ENCODE measurements at regions not wholly inside any gene's neighbourhood (a gene's known extent, or its start where the extent isn't known, plus 50 kb on each side); places are given as distances from the start of the nearest gene placed in this dataset.
A peak's percentile ranks its signal among the peaks of the same experiment; 100 is the strongest.

- POLR2A ChIA-PET: no interaction called here
- Histone ChIP-seq H3K4me3 (no peak overlapping the region), H3K9me3 (no peaks in the 10 kb centered on the region), H3K4me2 (peak overlapping the region; percentile 39; the same call in 1 of the 3 replicates), H3K4me1 (peaks cover 6% of the 10 kb centered on the region; the same call in 1 of the 3 replicates), H3K27ac (peak overlapping the region in 1 of 2 experiments; percentile 64; a peak in 3 of 6 replicates)
- TF ChIP-seq PHF8 (IDR thresholded peaks at IDR 0.05; ENCODE audit: borderline replicate concordance, low read depth) (no peak), RNF2 (IDR thresholded peaks at IDR 0.05; ENCODE audit: borderline replicate concordance, low read depth) (no peak), HEYL (CRISPR knock-in tag; IDR thresholded peaks at IDR 0.05) (no peak), RARB (CRISPR knock-in tag; IDR thresholded peaks at IDR 0.05) (no peak), FOSB (CRISPR knock-in tag; IDR thresholded peaks at IDR 0.05) (no peak), TP53 (CRISPR knock-in tag; IDR thresholded peaks at IDR 0.05) (no peak), RCOR1 (IDR thresholded peaks at IDR 0.05; ENCODE audit: low read depth, low read length) (no peak), NFE2L2 (conservative IDR thresholded peaks at IDR 0.05; ENCODE audit: low read length) (no peak), EHMT2 (IDR thresholded peaks at IDR 0.05; ENCODE audit: low read depth) (no peak)
- DNase-seq (ENCODE audit: low read depth in 1 of 2, low spot score in 1 of 2) (no peak), FAIRE-seq (no peak), ATAC-seq (no peak)
- CTCF ChIA-PET: no interaction called here
- 32% methylated on average over 2 of the region's 2 CpGs for WGBS (ENCODE audit: missing lambda C conversion rate)
These were observed 335.3 kb downstream of the PABPC4L start for GRCh38 chr4:133866328-133866699.

DNA sequence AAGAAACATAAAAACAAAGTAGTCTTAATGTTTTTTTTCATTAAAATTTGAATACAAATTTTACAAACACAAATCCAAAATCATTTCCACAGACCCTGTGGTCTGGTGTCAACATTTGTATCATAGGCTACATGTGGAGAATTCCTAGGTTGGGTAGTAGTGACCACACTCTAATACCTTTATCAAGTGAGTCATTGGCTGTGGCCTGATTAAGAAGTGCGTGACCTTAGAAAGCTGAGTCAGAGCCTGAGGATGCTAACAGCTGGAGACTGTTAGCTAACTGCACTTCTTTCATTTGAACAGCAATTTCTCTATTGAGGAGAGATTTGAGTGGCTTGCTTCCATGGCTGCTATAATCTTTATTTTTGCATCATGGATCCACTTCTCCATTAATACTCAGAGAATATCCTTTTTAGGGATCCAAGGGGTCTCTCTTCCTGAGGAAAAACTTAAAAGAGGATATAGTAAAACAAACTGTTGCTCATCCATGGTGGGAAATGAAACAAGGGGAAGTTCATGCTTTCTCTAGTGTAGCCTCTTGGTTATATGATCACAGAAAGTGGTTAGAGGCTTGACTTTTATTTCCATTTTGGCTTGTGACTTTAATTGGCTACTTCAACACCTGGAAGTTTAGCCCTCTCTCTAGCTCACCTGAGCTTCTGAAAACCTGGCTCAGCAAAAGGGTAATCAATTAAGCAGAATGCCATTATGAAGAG is 335.8 kb downstream of the PABPC4L start:
- 0% methylated on average over 1 of the region's 1 CpG for WGBS (ENCODE audit: missing lambda C conversion rate)

DNA sequence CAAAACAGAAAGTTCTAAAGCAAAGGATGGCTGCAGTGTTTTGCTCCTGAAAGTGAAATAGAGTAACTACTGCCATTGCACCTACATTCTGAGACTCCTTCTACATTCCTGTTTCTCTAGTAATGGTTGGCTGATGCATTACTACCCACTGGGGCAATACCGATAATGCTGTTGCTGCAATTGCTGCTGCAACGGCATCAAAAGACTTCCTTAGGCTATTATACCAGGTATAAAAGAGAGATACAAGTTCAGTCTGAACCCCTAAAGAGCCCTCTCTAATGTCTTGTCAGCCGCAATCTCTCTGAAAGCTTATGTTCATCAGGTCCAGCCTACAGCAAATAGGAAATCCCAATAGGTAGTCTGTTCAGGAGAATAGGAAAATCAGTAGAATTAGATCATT is 338.4 kb downstream of the PABPC4L start:
- H3K9me3 ChIP-seq: no peaks in the 10 kb centered on the region
- no peak overlapping the region for H3K4me3 ChIP-seq
- WGBS (ENCODE audit: missing lambda C conversion rate): 69% methylated on average over 3 of the region's 3 CpGs
- ChIA-PET CTCF (no interaction called here), POLR2A (no interaction called here)
- peaks cover 6% of the 10 kb centered on the region; the same call in 1 of the 3 replicates for H3K4me1 ChIP-seq
- DNase-seq (ENCODE audit: low read depth in 1 of 2, low spot score in 1 of 2) (no peak), FAIRE-seq (no peak), ATAC-seq (no peak)
- TF ChIP-seq BHLHE40 (IDR thresholded peaks at IDR 0.05; ENCODE audit: low read depth, low read length): no peak
- no peak for TF ChIP-seq JUNB (IDR thresholded peaks at IDR 0.05)
- no peak for TF ChIP-seq NPAS2 (CRISPR knock-in tag; IDR thresholded peaks at IDR 0.05; ENCODE audit: borderline replicate concordance)
- no peak for TF ChIP-seq CEBPB (IDR thresholded peaks at IDR 0.05)
- TF ChIP-seq, protein P1, sequence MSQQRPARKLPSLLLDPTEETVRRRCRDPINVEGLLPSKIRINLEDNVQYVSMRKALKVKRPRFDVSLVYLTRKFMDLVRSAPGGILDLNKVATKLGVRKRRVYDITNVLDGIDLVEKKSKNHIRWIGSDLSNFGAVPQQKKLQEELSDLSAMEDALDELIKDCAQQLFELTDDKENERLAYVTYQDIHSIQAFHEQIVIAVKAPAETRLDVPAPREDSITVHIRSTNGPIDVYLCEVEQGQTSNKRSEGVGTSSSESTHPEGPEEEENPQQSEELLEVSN (IDR thresholded peaks at IDR 0.05; ENCODE audit: borderline replicate concordance, low read depth): no peak
- no peak for TF ChIP-seq ZC3H11A (IDR thresholded peaks at IDR 0.05)
- TF ChIP-seq, protein P2, sequence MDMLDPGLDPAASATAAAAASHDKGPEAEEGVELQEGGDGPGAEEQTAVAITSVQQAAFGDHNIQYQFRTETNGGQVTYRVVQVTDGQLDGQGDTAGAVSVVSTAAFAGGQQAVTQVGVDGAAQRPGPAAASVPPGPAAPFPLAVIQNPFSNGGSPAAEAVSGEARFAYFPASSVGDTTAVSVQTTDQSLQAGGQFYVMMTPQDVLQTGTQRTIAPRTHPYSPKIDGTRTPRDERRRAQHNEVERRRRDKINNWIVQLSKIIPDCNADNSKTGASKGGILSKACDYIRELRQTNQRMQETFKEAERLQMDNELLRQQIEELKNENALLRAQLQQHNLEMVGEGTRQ (IDR thresholded peaks at IDR 0.05): no peak
- no peak overlapping the region for H3K27ac ChIP-seq
- H3K4me2 ChIP-seq: no peak overlapping the region

More for the DNA sequence above, 335.8 kb downstream of the PABPC4L start:
- H3K4me3 ChIP-seq: no peak overlapping the region
- H3K4me2 ChIP-seq: peak overlapping the region; percentile 39
- TF ChIP-seq JUNB (IDR thresholded peaks at IDR 0.05) (peak; percentile 53), FOSL2 (IDR thresholded peaks at IDR 0.05) (0 out of 2 replicates have a peak, but pooled peaks have one; percentile 43), FOSL2 (CRISPR knock-in tag; IDR thresholded peaks at IDR 0.05) (peak; percentile 31), ESRRA (IDR thresholded peaks at IDR 0.05; ENCODE audit: borderline replicate concordance, low read length) (no peak)
- H3K4me1 ChIP-seq: peaks cover 6% of the 10 kb centered on the region; the same call in 1 of the 3 replicates
- FAIRE-seq (no peak), ATAC-seq (peak; percentile 83 to 93), DNase-seq (ENCODE audit: low read depth in 1 of 2, low spot score in 1 of 2) (peak; percentile 3 to 61)
- ChIA-PET POLR2A (no interaction called here), CTCF (interaction anchor here (0.6 kb wide), 1 partner anchor 80 kb away, joined by 3 read pairs; no protein-coding TSS in a partner anchor)
- peak overlapping the region in 1 of 2 experiments; percentile 64; a peak in 3 of 6 replicates for H3K27ac ChIP-seq
- H3K9me3 ChIP-seq: no peaks in the 10 kb centered on the region

DNA sequence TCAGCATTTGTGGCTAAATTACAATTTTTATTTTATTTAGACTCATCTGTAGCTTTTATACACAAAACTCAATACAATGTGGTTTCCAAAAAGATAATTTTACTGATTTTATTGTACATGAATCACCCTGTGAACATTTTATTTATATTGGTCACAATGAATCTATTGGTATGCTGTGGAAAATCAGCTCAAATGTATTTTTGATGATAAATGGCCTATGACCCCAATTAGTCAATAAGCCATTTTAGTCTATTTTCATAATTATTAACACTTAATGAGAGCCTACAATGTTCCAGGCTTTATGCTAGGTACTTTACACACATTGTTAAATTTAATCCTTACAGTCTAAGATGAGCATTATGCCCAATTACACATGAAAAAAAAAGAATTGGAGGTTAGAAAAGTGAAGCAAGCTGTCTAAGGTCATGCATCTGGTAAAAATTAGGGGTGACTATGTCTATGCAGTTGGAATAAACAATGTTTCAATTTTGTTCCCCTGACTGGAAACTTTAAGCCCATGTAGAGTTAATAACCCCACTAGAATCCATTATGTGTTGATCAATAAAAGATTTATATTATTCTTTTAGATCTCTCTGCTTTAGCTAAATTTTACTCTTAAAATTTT is 344.7 kb downstream of the PABPC4L start:
- Histone ChIP-seq H3K4me2 (no peak overlapping the region), H3K9me3 (no peaks in the 10 kb centered on the region), H3K4me1 (no peaks in the 10 kb centered on the region), H3K27ac (no peak overlapping the region), H3K4me3 (no peak overlapping the region)
- ChIA-PET POLR2A (no interaction called here), CTCF (no interaction called here)
- FAIRE-seq: no peak
- DNase-seq (ENCODE audit: low read depth in 1 of 2, low spot score in 1 of 2): no peak
- ATAC-seq: no peak
- no peak for TF ChIP-seq HEYL (CRISPR knock-in tag; IDR thresholded peaks at IDR 0.05)
- TF ChIP-seq JUNB (IDR thresholded peaks at IDR 0.05): no peak
- no peak for TF ChIP-seq HOXB13 (CRISPR knock-in tag; IDR thresholded peaks at IDR 0.05; ENCODE audit: low read depth)
- TF ChIP-seq ZC3H11A (IDR thresholded peaks at IDR 0.05): no peak
- TF ChIP-seq SREBF2 (IDR thresholded peaks at IDR 0.05): no peak
- no peak for TF ChIP-seq POLR2A (IDR thresholded peaks at IDR 0.05; ENCODE audit: low read length)
- TF ChIP-seq TFCP2L1 (CRISPR knock-in tag; IDR thresholded peaks at IDR 0.05): no peak
- TF ChIP-seq GATA3 (IDR thresholded peaks at IDR 0.05; ENCODE audit: borderline replicate concordance): no peak
- TF ChIP-seq HOXA7 (CRISPR knock-in tag; IDR thresholded peaks at IDR 0.05): no peak
- no peak for TF ChIP-seq RCOR1 (IDR thresholded peaks at IDR 0.05; ENCODE audit: low read depth, low read length)
- TF ChIP-seq EHMT2 (IDR thresholded peaks at IDR 0.05; ENCODE audit: low read depth): no peak
- no peak for TF ChIP-seq BHLHE40 (IDR thresholded peaks at IDR 0.05; ENCODE audit: low read depth, low read length)
- no peak for TF ChIP-seq PBX3 (IDR thresholded peaks at IDR 0.05)
- no peak for TF ChIP-seq HMGXB4 (CRISPR knock-in tag; IDR thresholded peaks at IDR 0.05; ENCODE audit: borderline replicate concordance)

All from A549 (cell line).